ENCODE measurements at regions not wholly inside any gene's neighbourhood (a gene's known extent, or its start where the extent isn't known, plus 50 kb on each side); places are given as distances from the start of the nearest gene placed in this dataset.
"Not testable (repeated sequence)": the region's sequence is repeated elsewhere in the genome, so short reads cannot be mapped to it uniquely, and the experiment has no call there.

DNA sequence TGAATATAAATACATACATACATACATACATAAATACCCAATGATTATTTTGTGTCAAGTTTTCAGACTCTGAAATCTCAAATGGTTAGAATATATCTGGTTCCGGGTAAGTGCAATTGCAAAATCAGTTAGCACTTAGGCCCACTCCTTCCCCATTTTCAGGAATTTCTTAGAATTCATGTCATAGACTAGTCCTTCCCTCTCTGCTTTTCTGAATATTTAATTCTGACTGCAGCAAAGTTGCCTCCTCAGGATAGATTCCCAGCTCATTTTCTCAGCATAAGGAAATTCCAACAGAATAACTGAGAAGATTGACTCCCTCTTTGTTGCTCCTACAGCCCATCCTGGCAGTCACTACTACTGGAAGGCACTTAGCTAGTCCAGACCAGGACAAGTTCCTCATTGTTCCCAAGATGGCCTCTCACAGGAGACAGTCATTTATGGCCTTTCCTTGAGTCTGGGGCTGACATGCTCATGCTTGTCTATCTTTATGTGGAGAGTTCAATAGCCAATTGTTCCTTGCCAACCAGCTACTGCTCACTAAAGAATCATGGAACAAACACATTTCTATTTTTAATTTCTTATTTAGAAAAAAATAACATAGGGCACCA is 142.9 kb upstream of the ITGB1 start:
- DNase-seq: peak; percentile 66

DNA sequence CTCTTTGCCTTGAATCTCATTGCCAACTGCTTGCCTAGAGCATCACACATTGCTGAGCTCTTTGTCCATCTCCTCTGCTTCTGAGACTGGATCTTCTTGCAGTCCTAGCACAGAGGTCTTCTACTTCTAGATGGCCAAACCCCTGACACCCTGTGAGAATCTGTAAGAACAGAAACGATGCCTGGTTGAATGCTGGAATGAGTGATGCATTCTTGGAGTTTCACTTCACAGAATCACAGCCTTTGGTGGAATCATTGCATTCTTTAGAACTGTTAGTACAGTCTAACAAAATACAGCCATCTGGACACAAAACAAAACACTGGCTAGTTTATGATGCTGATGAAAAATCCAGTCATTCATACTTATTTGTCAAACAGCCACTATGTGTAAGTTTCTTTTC is 141.7 kb upstream of the ITGB1 start:
- no peak for DNase-seq

DNA sequence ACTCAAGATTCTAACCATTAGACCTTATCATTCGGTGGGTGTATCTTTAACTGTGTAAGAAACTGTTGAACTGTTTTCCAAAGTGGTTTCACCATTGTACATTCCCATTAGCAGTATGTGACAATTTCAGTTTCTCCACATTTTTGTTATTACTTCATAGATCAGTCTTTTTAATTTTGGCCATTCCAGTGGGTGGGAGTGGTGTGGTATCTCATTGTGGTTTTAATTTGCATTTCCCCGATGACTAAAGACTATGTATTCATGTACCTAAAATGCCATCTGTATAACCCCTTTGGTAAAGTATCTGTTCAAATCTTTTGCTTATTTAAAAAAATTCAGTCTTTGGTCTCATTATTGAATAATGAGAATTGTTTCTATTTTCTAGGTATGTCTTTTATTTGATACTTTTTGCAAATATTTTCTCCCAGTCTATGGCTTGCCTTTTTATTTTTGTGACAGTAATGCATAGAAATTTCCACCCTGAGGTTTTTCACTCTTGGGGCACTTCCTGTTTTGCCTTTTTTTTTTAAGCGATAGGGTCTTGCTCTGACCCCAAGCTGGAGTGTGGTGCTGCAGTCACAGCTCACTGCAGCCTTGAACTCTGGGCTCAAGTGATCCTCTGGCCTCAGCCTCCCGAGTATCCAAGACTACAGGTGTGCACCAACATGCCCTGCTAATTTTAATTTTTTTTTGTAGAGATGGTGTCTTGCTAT is 141.1 kb upstream of the ITGB1 start:
- DNase-seq: peak; percentile 57

DNA sequence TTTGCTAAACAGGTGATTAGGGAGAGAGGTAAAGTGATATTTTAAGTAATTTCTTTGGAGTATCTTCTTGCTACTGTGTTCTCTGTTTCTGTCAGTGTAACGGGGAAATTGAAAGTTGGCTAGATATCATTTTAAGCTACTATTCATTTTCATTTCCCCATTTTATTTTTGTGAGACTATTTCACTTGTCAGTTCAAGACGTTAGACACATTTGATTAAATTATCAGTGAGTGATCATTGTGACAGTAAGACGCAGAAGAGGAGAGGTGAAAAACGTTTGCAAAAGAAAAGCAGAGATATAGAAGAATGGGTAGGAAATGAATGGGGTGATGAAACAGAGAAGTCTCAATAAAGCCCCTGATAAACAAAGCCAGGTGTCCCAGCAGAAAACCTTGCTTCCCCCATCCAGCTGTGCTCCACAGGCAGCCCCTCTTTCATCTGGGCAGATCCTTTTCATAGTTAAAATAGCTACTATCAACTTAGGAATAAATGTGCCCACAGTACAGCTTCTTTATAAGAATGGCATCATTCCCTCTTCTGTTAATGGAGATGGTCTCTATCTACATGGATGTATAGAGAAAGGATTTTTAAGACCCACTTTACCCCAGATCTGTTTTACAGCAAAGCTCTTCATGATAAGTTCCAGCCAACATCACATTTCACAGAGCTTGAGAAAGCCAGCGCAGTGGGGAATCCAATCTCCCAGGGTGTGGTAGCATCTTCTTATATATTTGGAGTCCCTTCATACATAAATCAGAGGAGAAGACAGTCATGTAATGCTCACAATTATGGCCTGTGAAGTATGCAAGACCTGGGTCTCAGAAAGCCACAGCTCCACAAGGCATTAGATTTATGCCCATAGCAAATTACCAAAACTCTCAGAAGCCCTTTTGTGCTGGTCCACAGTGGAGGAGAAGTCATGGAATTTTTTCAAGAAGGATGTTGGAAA is 138.1 kb upstream of the ITGB1 start:
- peak; percentile 83 for DNase-seq

DNA sequence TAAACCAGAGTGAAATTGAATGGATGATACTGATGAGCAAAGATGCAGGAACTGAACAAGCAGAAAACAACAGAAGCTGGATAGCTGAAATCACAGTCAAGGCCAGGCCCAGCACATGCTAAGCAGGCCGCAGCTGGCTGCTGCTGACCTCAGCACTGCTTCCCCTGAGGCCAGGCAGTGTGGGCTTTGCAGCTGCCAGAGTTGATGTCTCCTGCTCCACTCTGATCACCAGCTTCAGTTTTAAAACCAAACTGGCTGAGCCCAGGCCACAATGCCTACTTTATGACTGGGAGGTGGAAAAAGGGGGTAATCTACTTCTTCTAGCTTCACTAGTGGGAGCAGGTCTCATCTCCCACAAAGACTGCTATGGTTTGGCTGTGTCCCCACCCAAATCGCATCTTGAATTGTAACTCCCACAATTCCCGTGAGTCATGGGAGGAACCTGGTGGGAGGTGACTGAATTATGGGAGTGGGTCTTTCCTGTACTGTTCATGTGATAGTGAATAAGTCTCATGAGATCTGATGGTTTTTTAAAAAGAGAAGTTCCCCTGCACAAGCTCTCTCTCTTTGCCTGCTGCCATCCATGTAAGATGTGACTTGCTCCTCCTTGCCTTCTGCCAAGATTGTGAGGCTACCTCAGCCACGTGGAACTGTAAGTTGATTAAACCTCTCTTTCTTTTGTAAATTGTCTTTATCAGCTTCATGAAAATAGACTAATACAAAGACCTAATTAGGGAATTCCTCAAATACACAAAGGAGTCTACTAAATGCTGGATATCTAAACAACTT is 136.4 kb upstream of the ITGB1 start:
- DNase-seq: no peak

DNA sequence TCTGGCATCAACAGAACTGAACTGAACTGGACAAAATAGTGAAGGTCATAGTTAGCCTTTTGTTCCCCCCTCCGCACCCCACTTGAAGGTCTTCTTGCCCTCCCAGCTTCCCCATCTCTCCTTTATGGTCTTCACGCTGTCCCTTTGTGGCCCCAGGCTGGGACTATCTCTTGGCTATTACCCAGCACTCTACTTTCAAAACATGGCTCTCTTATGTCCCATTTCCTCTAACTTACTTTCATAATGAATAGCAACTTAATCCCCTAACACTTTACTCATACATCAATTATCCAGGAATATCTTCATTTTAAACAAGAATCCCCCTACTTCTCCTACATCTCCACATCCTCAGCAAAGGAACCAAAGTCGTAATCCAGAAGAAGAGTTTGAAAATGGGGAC is 135.3 kb upstream of the ITGB1 start:
- peak; percentile 89 for DNase-seq

DNA sequence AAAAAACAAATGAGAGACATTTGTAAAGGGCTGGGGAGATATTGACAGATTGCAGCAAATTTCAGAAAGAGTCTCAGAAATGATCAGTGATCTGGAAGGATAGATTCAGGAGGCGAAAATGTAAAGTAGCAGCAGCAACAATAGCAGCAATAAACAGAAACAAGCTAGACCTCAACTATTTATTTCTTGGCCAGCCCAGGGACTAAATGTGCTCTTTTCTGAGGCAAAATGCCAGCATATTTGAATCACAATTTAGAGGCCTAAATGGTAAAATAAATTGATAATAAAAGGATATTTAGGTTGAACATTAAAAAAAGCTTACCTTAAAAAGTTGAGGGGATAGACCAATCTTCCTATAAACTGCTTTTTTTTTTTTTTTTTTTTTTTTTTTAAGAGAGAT is 134.6 kb upstream of the ITGB1 start:
- no peak for DNase-seq

DNA sequence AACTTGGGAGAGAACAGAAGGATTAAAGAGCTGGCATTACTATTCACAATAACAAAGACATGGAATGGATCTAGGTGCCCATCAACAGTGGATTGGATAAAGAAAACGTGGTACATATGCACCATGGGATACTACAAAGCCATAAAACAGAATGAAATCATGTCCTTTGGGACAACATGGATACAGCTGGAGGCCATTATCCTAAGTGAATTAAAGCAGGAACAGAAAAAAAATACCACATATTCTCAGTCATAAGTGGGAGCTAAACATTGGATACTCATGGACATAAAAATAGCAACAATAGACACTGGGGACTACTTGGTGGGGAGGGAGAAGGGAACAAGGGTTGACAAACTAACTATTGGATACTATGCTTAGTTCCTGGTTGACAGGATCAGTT is 133.2 kb upstream of the ITGB1 start:
- no peak for DNase-seq

DNA sequence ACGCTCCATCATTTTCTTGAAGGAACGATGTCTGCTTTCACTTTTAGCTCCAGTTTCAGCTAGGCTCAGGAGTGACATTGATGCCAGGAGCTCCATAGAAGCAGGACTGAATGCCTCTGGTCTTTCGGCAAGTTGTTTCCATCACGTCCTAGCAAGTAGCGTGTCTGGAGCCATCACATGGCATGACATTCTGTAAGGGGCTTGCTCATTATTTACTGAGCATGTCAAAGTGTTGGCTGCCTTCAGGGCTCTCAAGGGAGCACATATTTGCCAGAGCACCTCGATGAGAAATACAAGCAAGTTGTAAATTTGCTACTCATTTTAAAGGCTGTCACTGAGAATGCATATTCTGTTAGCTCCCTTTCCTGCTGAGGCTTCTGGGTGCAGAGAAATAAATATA is 131.0 kb upstream of the ITGB1 start:
- DNase-seq: no peak

DNA sequence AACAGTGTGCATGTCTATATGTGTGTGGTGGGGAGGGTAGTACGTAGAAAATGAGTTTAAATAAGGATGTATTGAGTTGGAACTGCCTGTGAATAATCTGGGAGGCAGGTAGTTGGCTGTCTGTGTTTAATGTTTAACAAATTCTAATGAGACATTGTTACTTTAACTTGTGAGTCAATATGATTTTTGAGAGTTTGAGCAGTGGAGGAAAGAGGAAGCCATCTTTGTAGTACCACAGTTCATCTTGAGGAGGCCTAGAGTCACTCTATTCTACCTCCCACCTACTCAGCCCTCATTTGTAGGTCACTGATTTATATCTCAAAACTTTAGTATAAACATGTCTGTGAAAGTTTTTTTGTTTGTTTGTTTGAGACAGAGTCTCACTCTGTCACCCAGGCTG is 129.9 kb upstream of the ITGB1 start:
- no peak for DNase-seq

DNA sequence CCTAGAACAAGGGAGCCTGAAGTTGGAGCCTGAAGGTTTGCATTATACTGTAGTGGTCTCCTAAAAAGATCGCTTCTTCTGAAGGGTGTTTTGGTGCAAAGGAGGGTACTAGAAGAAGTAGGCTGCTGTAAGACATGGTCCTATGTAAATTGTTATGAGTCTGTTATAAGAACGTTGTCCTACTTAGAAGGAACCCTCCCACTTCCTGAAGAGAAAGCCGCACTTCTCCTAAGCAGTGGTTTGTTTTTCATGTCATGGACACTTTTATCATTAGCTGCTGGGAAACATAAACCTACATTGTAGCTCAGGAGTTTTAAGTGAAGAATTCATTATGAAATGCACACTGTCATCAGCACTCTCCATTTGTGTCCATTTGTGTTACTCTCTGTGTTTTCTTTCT is 129.1 kb upstream of the ITGB1 start:
- DNase-seq: peak; percentile 74

DNA sequence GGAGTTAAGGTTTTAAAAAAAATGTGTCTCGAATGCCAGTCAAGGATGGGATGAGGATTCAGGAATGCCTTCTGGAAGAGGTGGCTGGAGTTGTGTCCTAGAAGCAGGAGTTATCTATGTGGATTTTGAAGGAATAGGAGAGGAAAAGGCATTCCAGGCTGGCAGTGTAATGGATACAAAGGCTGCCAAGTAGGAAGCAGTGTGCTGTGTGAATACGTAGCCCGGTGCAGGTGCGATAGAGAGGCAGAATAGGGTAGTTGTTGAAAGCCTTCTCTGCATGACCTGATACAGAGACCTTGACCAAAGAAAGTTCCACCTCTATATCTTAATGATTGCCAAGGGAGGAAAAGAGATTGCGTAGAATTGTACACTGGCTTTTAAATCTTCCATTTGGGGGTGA is 128.1 kb upstream of the ITGB1 start:
- no peak for DNase-seq

DNA sequence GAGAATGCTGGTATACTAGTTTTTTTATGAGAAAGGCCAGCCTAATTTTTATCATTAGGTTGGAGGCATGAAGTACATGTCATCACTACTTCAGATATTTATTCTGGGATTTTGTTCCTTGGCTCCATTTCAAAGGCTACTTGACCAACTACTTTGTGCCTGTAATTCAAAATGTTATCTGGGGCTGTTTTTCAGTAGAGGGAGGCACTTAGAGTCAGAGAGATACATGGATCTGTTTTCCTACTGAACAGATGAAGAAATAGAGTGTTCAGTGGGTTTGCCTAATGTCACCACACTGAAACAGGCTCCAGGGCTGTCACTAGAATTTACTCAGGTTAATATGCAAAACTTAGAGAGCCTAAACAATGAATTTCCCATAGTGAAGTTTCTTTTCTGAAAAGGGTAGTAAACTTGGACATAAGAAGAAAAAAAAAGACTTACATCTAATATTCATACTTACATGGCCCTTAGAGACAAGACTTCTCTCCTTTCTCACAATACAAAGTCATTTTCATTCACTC is 127.3 kb upstream of the ITGB1 start:
- no peak for DNase-seq

DNA sequence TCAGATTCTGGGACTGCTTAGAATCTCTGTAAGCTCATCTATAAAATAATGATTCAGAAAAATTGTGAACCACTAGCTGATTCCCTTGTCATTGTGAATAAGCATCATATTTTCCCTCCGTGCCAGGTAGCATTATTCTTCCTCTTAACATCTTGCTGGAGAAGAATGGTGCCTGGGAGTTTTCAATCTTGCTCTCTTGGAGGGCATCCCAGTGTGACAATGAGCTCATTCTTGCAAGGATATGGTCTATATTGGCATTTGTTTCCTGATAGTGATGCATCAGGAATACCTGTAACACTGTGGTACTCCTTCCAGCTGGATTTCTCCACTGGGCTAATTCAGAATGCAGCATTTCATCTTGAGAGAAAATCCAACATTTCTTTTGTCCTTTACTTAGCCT is 126.4 kb upstream of the ITGB1 start:
- DNase-seq: no peak

DNA sequence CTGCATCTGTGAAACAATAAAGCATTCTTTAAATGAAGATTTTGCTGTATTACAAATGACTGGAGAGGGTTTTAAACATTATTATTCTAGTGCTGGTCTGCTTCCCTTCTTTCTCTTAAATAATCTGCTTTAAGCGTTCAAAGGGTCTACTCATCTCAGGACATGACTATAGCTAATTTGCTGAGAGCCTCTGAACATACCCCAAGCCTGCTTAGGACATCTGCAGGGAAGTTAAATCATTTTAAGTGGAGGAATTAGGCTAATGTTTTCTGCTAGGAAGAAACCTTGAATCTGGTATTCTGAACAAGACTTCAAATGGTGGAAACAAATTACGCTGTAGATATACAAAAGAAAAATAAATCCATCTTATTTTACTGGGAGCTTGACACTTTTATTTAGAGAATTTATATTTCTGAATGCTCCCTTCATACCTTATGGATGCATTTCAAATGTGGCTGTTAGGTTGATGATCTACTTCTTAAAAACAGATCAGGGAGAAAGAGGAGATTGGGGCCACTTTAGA is 124.4 kb upstream of the ITGB1 start:
- DNase-seq: no peak

DNA sequence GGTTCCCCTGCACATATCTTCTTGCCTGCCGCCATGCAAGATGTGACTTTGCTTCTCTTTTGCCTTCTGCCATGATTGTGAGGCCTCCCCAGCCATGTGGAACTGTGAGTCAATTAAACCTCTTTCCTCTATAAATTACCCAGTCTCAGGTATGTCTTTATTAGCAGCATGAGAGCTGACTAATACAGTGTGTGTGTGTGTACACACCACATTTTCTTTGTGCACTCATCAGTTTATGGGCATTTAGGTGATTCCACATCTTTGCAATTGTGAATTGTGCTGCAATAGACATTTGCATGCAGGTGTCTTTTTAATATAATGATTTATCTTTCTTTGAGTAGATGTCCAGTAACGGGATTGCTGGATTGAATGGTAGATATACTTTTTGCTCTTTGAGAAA is 122.4 kb upstream of the ITGB1 start:
- DNase-seq: not testable (repeated sequence)

DNA sequence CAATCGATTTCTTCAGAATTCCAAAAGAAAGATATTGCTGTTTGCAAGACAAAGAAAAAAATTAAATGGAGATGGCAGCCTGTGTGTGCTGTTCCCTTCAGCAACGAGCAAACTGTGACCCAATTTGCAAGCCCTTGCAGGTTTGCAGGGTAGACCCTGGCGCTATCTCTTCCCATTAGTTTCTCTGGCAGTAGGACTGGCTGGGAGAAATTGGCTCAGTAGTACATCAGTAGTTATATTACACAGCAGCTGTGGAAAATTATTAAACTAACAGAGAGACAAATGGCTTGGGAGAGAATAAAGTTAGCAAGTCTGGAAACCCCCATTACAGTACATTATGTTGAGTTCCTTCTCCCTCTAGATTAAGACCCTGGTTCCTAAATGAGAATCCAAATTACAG is 116.4 kb upstream of the ITGB1 start:
- no peak for DNase-seq

DNA sequence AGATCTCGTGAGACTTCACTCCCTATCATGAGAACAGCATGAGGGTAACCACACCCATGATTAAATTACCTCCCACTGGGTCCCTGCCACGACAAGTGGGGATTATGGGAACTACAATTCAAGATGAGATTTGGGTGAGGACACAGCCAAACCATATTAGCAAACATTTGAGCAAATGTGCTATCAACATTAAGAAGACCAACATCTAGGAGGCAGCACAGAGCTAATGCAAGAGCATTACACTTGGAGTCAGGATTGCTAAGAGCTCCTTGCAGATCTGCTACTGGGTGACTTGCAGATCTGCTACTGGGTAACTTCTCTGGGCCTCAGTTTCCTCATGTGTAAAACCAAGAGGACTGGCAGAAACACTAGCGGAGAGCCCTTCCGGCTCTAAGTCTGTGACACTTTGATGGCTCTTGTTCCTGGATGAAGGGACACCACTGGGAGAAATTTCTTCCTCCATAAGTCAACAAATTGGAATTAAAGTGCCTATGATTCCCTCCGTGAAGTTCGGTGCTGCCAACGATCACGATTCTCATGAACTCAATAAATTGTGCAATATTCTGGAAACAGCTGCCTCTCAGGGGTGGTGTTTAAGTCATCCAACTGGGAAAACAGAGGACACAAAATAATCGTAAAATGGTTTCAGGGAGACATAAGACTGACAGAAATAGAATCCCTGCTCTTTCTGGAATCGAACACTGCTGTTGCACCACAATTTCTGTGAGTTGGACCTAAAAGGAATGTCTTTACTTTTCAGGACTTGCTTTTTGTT is 115.8 kb upstream of the ITGB1 start:
- DNase-seq: peak; percentile 13

DNA sequence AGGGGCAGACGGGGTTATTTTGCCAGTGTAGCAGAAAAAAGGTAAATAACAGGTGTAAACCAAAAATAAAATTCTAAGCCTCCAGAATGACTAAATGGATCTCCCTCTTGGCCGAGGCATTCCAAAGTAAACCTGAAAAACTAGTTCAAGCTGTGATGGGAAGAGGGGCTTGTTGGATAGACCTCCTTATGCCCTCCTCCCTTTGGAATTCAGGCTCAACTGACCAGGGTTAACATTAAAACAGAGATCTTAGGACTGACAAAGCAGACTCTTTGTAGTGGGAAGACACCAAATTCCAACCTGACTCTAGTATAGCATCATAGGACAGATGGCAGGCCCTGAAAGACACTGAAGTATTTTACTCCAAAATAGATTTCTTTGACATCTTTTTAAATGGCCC is 113.8 kb upstream of the ITGB1 start:
- no peak for DNase-seq

DNA sequence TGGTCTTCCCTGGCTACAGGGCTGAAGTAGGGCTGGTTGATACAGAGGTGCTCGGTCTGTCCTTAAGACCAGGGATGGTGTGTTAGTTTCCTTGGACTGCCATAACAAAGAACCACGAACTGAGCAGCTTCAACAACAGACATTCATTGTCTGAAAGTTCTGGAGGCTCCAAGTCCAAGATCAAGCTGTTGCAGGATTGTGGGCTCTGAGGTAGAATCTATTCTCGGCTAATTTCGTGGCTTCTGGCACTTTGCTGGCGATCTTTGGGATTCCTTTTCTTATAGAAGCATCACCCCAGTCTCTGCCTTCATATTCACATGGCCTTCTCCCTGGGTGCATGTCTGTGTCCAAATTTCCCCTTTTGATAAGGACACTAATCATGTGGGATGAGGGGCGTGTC is 112.1 kb upstream of the ITGB1 start:
- DNase-seq: no peak

DNA sequence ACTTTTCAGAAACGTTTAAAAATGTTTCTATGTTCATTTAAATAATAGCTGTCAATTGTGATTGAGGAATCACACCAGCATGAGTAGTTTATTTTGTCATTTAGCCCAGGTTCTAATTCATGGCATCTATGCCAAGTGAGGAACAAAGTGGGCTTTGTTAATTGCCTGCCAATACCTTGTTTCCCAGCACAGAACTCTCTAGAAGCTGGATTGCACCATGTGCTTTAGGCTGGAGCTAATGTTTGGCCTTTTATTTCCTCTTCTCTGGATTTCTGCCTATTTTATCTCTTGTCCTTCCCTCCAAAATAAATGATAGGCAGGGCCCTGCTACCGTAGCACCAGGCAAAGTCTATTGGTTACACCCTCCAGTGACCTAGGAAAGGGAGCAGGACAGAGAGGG is 109.9 kb upstream of the ITGB1 start:
- DNase-seq: no peak

DNA sequence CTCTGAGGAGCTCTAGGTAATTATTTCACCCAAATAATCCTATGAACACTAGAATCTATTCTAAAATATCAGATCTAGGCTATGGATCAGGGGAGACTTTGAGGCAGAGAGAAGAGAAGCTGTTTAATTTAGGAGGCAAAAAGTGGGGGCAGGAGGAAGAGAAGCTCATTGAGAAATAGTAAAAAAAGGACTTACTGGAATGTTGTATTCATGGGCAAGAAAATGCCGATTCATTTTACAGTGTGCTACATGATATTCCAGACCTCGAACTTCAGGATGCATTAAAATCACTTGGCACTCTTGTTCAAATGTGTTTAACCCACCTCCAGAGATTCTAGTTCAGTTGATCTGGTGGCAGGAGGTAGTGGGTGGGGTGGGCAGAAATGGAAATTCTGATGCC is 109.5 kb upstream of the ITGB1 start:
- DNase-seq: no peak
